Naive thymus-derived CD4-positive, alpha-beta T cell (primary cell): ENCODE measurements at regions not wholly inside any gene's neighbourhood (a gene's known extent, or its start where the extent isn't known, plus 50 kb on each side); places are given as distances from the start of the nearest gene placed in this dataset.

Source experiments
- ATAC-seq: fragments of 150-1000 bp; cut with Tn5 transposase; 2 replicates; pipeline ENCODE4 v1.10.0; 2021; ENCODE audit warnings: mild to moderate bottlenecking, moderate library complexity
- CTCF ChIA-PET: fragments of 350-600 bp; sonication (Branson Sonifier 250); formaldehyde crosslinking; loops from one replicate; lab custom pipeline; 2021; ENCODE audit warnings: antibody characterized with exemption; lab: Charles Lee
- POLR2A ChIA-PET: fragments of 350-600 bp; sonication (Branson Sonifier 250); formaldehyde crosslinking; loops from one replicate; lab custom pipeline; 2021; ENCODE audit warnings: antibody characterized with exemption, inconsistent platforms; lab: Charles Lee
- DNase-seq, 9 donors: peaks; one replicate each; pipeline versions ENCODE4 v3.0.0 to v3.0.0-alpha.2; 2020 to 2022; ENCODE audit warnings: mixed read lengths in 1 of 9
- H3K27ac ChIP-seq: one replicate; pipeline ENCODE4 v1.7.0; 2013; ENCODE audit warnings: mild to moderate bottlenecking, low read depth, low read length, moderate library complexity
- H3K27me3 ChIP-seq, 2 donors: one replicate each; pipeline ENCODE4 v1.7.0; 2013; ENCODE audit warnings: low read length in 2 of 2, mild to moderate bottlenecking in 2 of 2, moderate library complexity in 2 of 2; ENCODE audit not compliant: control insufficient read depth in 2 of 2, insufficient read depth in 2 of 2
- H3K36me3 ChIP-seq, 3 experiments: 1 replicate in 2 of 3; 2 replicates in 1 of 3; pipeline ENCODE4 v1.7.0; 2013; ENCODE audit warnings: low read length in 3 of 3, mild to moderate bottlenecking in 3 of 3, moderate library complexity in 1 of 3; ENCODE audit not compliant: insufficient read depth in 3 of 3, control insufficient read depth in 2 of 3
- H3K4me1 ChIP-seq, 2 donors: one replicate each; pipeline ENCODE4 v1.7.0; 2013; ENCODE audit warnings: low read length in 2 of 2, mild to moderate bottlenecking in 2 of 2, moderate library complexity in 1 of 2; ENCODE audit not compliant: control insufficient read depth in 2 of 2, insufficient read depth in 2 of 2
- H3K4me3 ChIP-seq: 2 replicates; pipeline ENCODE4 v1.7.0; 2013; ENCODE audit warnings: mild to moderate bottlenecking, low read length
- H3K9me3 ChIP-seq, 3 experiments: 1 replicate in 2 of 3; 2 replicates in 1 of 3; pipeline ENCODE4 v1.7.0; 2013; ENCODE audit warnings: low read length in 3 of 3; ENCODE audit not compliant: control insufficient read depth in 2 of 3
- H3K27ac Mint-ChIP-seq, 9 donors: one replicate each; pipeline ENCODE4 v1.8.0; 2020 to 2022; ENCODE audit warnings: mixed read lengths in 9 of 9, mild to moderate bottlenecking in 8 of 9, moderate library complexity in 5 of 9, inconsistent platforms in 2 of 9
- H3K27me3 Mint-ChIP-seq, 5 donors: one replicate each; pipeline ENCODE4 v1.8.0; 2021 to 2022; ENCODE audit warnings: mixed read lengths in 5 of 5, mild to moderate bottlenecking in 1 of 5
- H3K36me3 Mint-ChIP-seq, 5 donors: one replicate each; pipeline ENCODE4 v1.8.0; 2020 to 2022; ENCODE audit warnings: mixed read lengths in 5 of 5, mild to moderate bottlenecking in 3 of 5, inconsistent platforms in 1 of 5
- H3K4me1 Mint-ChIP-seq, 7 donors: one replicate each; pipeline ENCODE4 v1.8.0; 2020 to 2022; ENCODE audit warnings: mixed read lengths in 7 of 7, mild to moderate bottlenecking in 3 of 7, inconsistent platforms in 1 of 7
- H3K4me3 Mint-ChIP-seq, 10 donors: one replicate each; pipeline ENCODE4 v1.8.0; 2020 to 2022; ENCODE audit warnings: mild to moderate bottlenecking in 10 of 10, mixed read lengths in 10 of 10, moderate library complexity in 6 of 10, inconsistent platforms in 2 of 10
- H3K9me3 Mint-ChIP-seq, 11 donors: one replicate each; pipeline ENCODE4 v1.8.0; 2020 to 2022; ENCODE audit warnings: mixed read lengths in 11 of 11, mild to moderate bottlenecking in 4 of 11, inconsistent platforms in 1 of 11, moderate library complexity in 1 of 11
- intact Hi-C, 2 donors: fragments of 100-400 bp; cut with micrococcal nuclease; formaldehyde crosslinking; loops; one replicate each; pipeline ENCODE4 v1.15.1; 2023

- ChIA-PET CTCF (no interaction called here), POLR2A (no interaction called here)
- Mint-ChIP-seq H3K4me1 (no peaks in the 10 kb centered on the region), H3K4me3 (no peak overlapping the region), H3K27me3 (peaks cover 7 to 32% (median 26%) of the 10 kb centered on the region in 5 donors), H3K9me3 (peaks cover 0 to 7% (median 0%) of the 10 kb centered on the region in 11 donors), H3K36me3 (no peaks in the 10 kb centered on the region), H3K27ac (no peak overlapping the region)
- Histone ChIP-seq H3K4me3 (no peak overlapping the region), H3K27me3 (no peaks in the 10 kb centered on the region), H3K36me3 (no peaks in the 10 kb centered on the region), H3K9me3 (no peaks in the 10 kb centered on the region), H3K27ac (no peak overlapping the region), H3K4me1 (no peaks in the 10 kb centered on the region)
- intact Hi-C loops = no loop called here
- DNase-seq = no peak
- ATAC-seq = peak; percentile 54
Observed at GRCh38 chr6:20034408-20034769, 177.9 kb downstream of the MBOAT1 start.

GRCh38 chr6:20036141-20036677 is 176.1 kb downstream of the MBOAT1 start:
- ATAC-seq = no peak
- Histone ChIP-seq H3K27me3 (no peaks in the 10 kb centered on the region), H3K27ac (no peak overlapping the region), H3K9me3 (no peaks in the 10 kb centered on the region), H3K36me3 (no peaks in the 10 kb centered on the region), H3K4me3 (no peak overlapping the region), H3K4me1 (no peaks in the 10 kb centered on the region)
- no peaks in the 10 kb centered on the region for H3K36me3 Mint-ChIP-seq
- DNase-seq = no peak
- H3K27ac Mint-ChIP-seq = no peak overlapping the region
- H3K9me3 Mint-ChIP-seq = peaks cover 0 to 6% (median 0%) of the 10 kb centered on the region in 11 donors
- H3K4me1 Mint-ChIP-seq = no peaks in the 10 kb centered on the region
- peaks cover 5 to 18% (median 15%) of the 10 kb centered on the region in 5 donors for H3K27me3 Mint-ChIP-seq
- intact Hi-C loops = no loop called here
- ChIA-PET POLR2A (no interaction called here), CTCF (no interaction called here)
- no peak overlapping the region for H3K4me3 Mint-ChIP-seq

- H3K36me3 ChIP-seq = no peaks in the 10 kb centered on the region
- no peak overlapping the region for H3K4me3 Mint-ChIP-seq
- H3K27ac Mint-ChIP-seq = no peak overlapping the region
- POLR2A ChIA-PET = no interaction called here
- DNase-seq = no peak
- H3K4me1 Mint-ChIP-seq = no peaks in the 10 kb centered on the region
- H3K4me1 ChIP-seq = no peaks in the 10 kb centered on the region
- CTCF ChIA-PET = no interaction called here
- H3K27ac ChIP-seq = no peak overlapping the region
- H3K27me3 ChIP-seq = no peaks in the 10 kb centered on the region
- peaks cover 0 to 6% (median 0%) of the 10 kb centered on the region in 11 donors for H3K9me3 Mint-ChIP-seq
- H3K27me3 Mint-ChIP-seq = peaks cover 5 to 17% (median 10%) of the 10 kb centered on the region in 5 donors
- intact Hi-C loops = no loop called here
- no peak overlapping the region for H3K4me3 ChIP-seq
- no peaks in the 10 kb centered on the region for H3K36me3 Mint-ChIP-seq
- H3K9me3 ChIP-seq = no peaks in the 10 kb centered on the region
- no peak for ATAC-seq
Observed at GRCh38 chr6:20038410-20039204, 173.7 kb downstream of the MBOAT1 start.

- Mint-ChIP-seq H3K4me3 (no peak overlapping the region), H3K36me3 (no peaks in the 10 kb centered on the region), H3K4me1 (no peaks in the 10 kb centered on the region), H3K27ac (no peak overlapping the region), H3K9me3 (no peaks in the 10 kb centered on the region), H3K27me3 (peaks cover 0 to 11% (median 0%) of the 10 kb centered on the region in 5 donors)
- intact Hi-C loops = no loop called here
- no peak for ATAC-seq
- no peak for DNase-seq
- Histone ChIP-seq H3K27ac (no peak overlapping the region), H3K9me3 (no peaks in the 10 kb centered on the region), H3K4me1 (no peaks in the 10 kb centered on the region), H3K36me3 (no peaks in the 10 kb centered on the region), H3K4me3 (no peak overlapping the region), H3K27me3 (no peaks in the 10 kb centered on the region)
- ChIA-PET POLR2A (no interaction called here), CTCF (no interaction called here)
Observed at GRCh38 chr6:20044883-20045282, 167.4 kb downstream of the MBOAT1 start.
